Heart right ventricle (tissue), 16 donors: ENCODE measurements at regions not wholly inside any gene's neighbourhood (a gene's known extent, or its start where the extent isn't known, plus 50 kb on each side); places are given as distances from the start of the nearest gene placed in this dataset.
A peak's percentile ranks its signal among the peaks of the same experiment; 100 is the strongest.

Source experiments
- ATAC-seq, 8 donors: fragments of 200-7000 bp; cut with Tn5 transposase; one replicate each; pipeline ENCODE4 v1.9.1; 2020; ENCODE audit warnings: mild to moderate bottlenecking in 8 of 8, moderate library complexity in 8 of 8, moderate number of reproducible peaks in 1 of 8
- DNase-seq, 2 donors: peaks; one replicate each; pipeline ENCODE4 v3.0.0-alpha.2; 2020
- H3K27ac ChIP-seq, 10 donors: fragments of 200-600 bp; sonication (generic) in 2 of 10; one replicate each; pipeline versions ENCODE4 v1.5.0 to v1.8.0; 2020 to 2022; ENCODE audit warnings: mild to moderate bottlenecking in 3 of 10
- H3K27me3 ChIP-seq, 7 donors: fragments of 200-600 bp; one replicate each; pipeline ENCODE4 v1.8.0; 2021 to 2022; ENCODE audit warnings: mild to moderate bottlenecking in 2 of 7
- H3K36me3 ChIP-seq, 9 donors: fragments of 200-600 bp; sonication (generic) in 1 of 9; one replicate each; pipeline versions ENCODE4 v1.5.0 to v1.8.0; 2020 to 2022; ENCODE audit warnings: mild to moderate bottlenecking in 2 of 9
- H3K4me1 ChIP-seq, 9 donors: fragments of 200-600 bp; sonication (generic) in 1 of 9; one replicate each; pipeline versions ENCODE4 v1.5.0 to v1.8.0; 2020 to 2022; ENCODE audit warnings: mild to moderate bottlenecking in 4 of 9
- H3K4me3 ChIP-seq, 10 donors: fragments of 200-600 bp; sonication (generic) in 2 of 10; one replicate each; pipeline versions ENCODE4 v1.5.0 to v1.8.0; 2020 to 2022; ENCODE audit warnings: mild to moderate bottlenecking in 7 of 10, moderate library complexity in 2 of 10
- H3K9me3 ChIP-seq, 11 donors: fragments of 200-600 bp in 10 of 11; sonication (generic) in 2 of 11; one replicate each; pipeline versions ENCODE4 v1.5.0 to v1.8.0; 2013 to 2022; ENCODE audit warnings: mild to moderate bottlenecking in 2 of 11, control low read depth in 1 of 11, moderate library complexity in 1 of 11
- CTCF ChIP-seq, 9 donors: fragments of 200-600 bp; sonication (generic) in 2 of 9; IDR thresholded peaks; one replicate each; pipeline versions ENCODE4 v1.5.0 to v1.8.0; 2021 to 2022; ENCODE audit warnings: antibody characterized with exemption in 9 of 9, mild to moderate bottlenecking in 5 of 9, moderate library complexity in 1 of 9
- WGBS, 2 donors: extraction: QIAGEN DNeasy Blood & Tissue Kit; methylation state at CpG; one replicate each; pipeline ENCODE4 v1.1.7; 2013; ENCODE audit warnings: inconsistent platforms in 1 of 2; 5-methylcytosine and 5-hydroxymethylcytosine counted together
- intact Hi-C, 10 donors: fragments of 100-400 bp; cut with DNase I; formaldehyde crosslinking; loops; one replicate each; pipeline versions ENCODE4 v1.11.1 to v1.14.2; 2022
- donor health status: Arrhythmogenic right ventricular cardiomyopathy.
- donor health status: ischemic (EF 13 %, LVEDD 7.1; RV severe dilation, severe dysfunction).
- donor health status: healthy with polysubstance abuse.
- donor health status: DM: no; HTN: yes; CAD: no.
- donor health status: DM: no; HTN: no; CAD: no.
- donor health status: ischemic (EF 25% LVEDD 6.9; RV normal size, moderate dysfunction).
- donor health status: ischemic (EF 25% LVEDD 5.7; RV mildly dilated, moderate dysfunction).
- donor health status: healthy.
- donor health status: DM: yes; HTN: yes; CAD: no.
- donor health status: Ischemic cardiomyopathy.
- donor health status: ischemic (EF 35%, LVEDD 5.7; RV mildly dilated, moderate dysfunction).
- donor health status: nonischemic (EF 11% LVEDD 7.7; RV severe dilation, severe dysfunction).
- donor health status: DM: yes; HTN: yes; CAD: no.
- donor health status: PGD.
- donor health status: ischemic (EF 29% LVEDD 5.4; RV normal size, mild dysfunction).
- donor health status: nonischemic (EF 23%, LVEDD 6.1; RV moderate dilation, normal function).

- intact Hi-C loops, result no loop called here
- WGBS, 2 donors, result 88 to 90% methylated on average over 3 of the region's 3 CpGs
Measured at GRCh38 chr5:39720136-39720535, 295.4 kb upstream of the DAB2 start.

GRCh38 chr5:39717176-39717897, 292.6 kb upstream of the DAB2 start:
- intact Hi-C loops, result loop anchor here in 6 of 10 donors (5.0 to 10.0 kb wide), 4 partner anchors 967 to 1157 kb away; no protein-coding TSS in a partner anchor
- Histone ChIP-seq H3K4me3 (no peak overlapping the region), H3K9me3 (no peaks in the 10 kb centered on the region), H3K4me1 (no peaks in the 10 kb centered on the region), H3K36me3 (no peaks in the 10 kb centered on the region), H3K27me3 (no peaks in the 10 kb centered on the region), H3K27ac (no peak overlapping the region)
- TF ChIP-seq CTCF (IDR thresholded peaks at IDR 0.05), result no peak
- ATAC-seq (no peak), DNase-seq (no peak)
- WGBS, 2 donors, result 77 to 87% methylated on average over 2 of the region's 2 CpGs

More at GRCh38 chr5:39720136-39720535, 295.4 kb upstream of the DAB2 start:
- Histone ChIP-seq H3K27me3 (no peaks in the 10 kb centered on the region), H3K36me3 (no peaks in the 10 kb centered on the region), H3K4me3 (no peak overlapping the region), H3K27ac (no peak overlapping the region), H3K9me3 (no peaks in the 10 kb centered on the region), H3K4me1 (no peaks in the 10 kb centered on the region)
- DNase-seq, result no peak
- no peak for ATAC-seq
- no peak for TF ChIP-seq CTCF (IDR thresholded peaks at IDR 0.05)

GRCh38 chr5:39716532-39717028, 291.8 kb upstream of the DAB2 start:
- Histone ChIP-seq H3K27ac (no peak overlapping the region), H3K9me3 (no peaks in the 10 kb centered on the region), H3K36me3 (no peaks in the 10 kb centered on the region), H3K4me1 (no peaks in the 10 kb centered on the region), H3K4me3 (no peak overlapping the region), H3K27me3 (no peaks in the 10 kb centered on the region)
- ATAC-seq, result peak in 1 of 8 donors; percentile 52
- 27 to 37% methylated on average over 2 of the region's 2 CpGs for WGBS, 2 donors
- intact Hi-C loops, result loop anchor here in 6 of 10 donors (5.0 to 10.0 kb wide), 4 partner anchors 968 to 1158 kb away; no protein-coding TSS in a partner anchor
- peak in 1 of 2 donors; percentile 4 for DNase-seq
- TF ChIP-seq CTCF (IDR thresholded peaks at IDR 0.05), result peak in 6 of 9 donors; percentile 17 to 46 (median 28)

GRCh38 chr5:39714036-39714698, 289.4 kb upstream of the DAB2 start:
- 23 to 44% methylated on average over 2 of the region's 2 CpGs for WGBS, 2 donors
- Histone ChIP-seq H3K27ac (no peak overlapping the region), H3K4me1 (no peaks in the 10 kb centered on the region), H3K36me3 (no peaks in the 10 kb centered on the region), H3K27me3 (no peaks in the 10 kb centered on the region), H3K9me3 (no peaks in the 10 kb centered on the region), H3K4me3 (no peak overlapping the region)
- DNase-seq, result peak in 1 of 2 donors; percentile 7
- intact Hi-C loops, result loop anchor here in 6 of 10 donors (5.0 to 10.0 kb wide), 5 partner anchors 968 to 1161 kb away; no protein-coding TSS in a partner anchor
- TF ChIP-seq CTCF (IDR thresholded peaks at IDR 0.05), result peak; percentile 15 to 73 (median 61)
- ATAC-seq, result peak in 2 of 8 donors; percentile 55 to 59
